ENCODE measurements at regions not wholly inside any gene's neighbourhood (a gene's known extent, or its start where the extent isn't known, plus 50 kb on each side); places are given as distances from the start of the nearest gene placed in this dataset.

GRCh38 chr14:65206448-65207096, 104.3 kb upstream of the MAX start:
- H3K4me3 Mint-ChIP-seq (ENCODE audit: unreplicated experiment) = no peak overlapping the region
- H3K9me3 Mint-ChIP-seq (ENCODE audit: unreplicated experiment) = peaks cover 10% of the 10 kb centered on the region
- ChIA-PET POLR2A (no interaction called here), CTCF (interaction anchor here (0.6 kb wide), 1 partner anchor 241 kb away, joined by 5 read pairs; no protein-coding TSS in a partner anchor)
- H3K4me1 Mint-ChIP-seq (ENCODE audit: insufficient read depth, unreplicated experiment) = peaks cover 26% of the 10 kb centered on the region
- no peak overlapping the region for H3K27ac Mint-ChIP-seq (ENCODE audit: low read depth, unreplicated experiment)
- no peaks in the 10 kb centered on the region for H3K36me3 Mint-ChIP-seq (ENCODE audit: insufficient read depth, unreplicated experiment)
- no TSS peak for BruUV-seq (replicated peaks)
- no peaks in the 10 kb centered on the region for H3K27me3 Mint-ChIP-seq (ENCODE audit: insufficient read depth, unreplicated experiment)
- DNase-seq (ENCODE audit: unreplicated experiment) = peak; percentile 16
- intact Hi-C loops (cut with micrococcal nuclease) = no loop called here
- TF ChIP-seq, protein P1, sequence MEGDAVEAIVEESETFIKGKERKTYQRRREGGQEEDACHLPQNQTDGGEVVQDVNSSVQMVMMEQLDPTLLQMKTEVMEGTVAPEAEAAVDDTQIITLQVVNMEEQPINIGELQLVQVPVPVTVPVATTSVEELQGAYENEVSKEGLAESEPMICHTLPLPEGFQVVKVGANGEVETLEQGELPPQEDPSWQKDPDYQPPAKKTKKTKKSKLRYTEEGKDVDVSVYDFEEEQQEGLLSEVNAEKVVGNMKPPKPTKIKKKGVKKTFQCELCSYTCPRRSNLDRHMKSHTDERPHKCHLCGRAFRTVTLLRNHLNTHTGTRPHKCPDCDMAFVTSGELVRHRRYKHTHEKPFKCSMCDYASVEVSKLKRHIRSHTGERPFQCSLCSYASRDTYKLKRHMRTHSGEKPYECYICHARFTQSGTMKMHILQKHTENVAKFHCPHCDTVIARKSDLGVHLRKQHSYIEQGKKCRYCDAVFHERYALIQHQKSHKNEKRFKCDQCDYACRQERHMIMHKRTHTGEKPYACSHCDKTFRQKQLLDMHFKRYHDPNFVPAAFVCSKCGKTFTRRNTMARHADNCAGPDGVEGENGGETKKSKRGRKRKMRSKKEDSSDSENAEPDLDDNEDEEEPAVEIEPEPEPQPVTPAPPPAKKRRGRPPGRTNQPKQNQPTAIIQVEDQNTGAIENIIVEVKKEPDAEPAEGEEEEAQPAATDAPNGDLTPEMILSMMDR (IDR thresholded peaks at IDR 0.05; ENCODE audit: unreplicated experiment) = no peak

DNA sequence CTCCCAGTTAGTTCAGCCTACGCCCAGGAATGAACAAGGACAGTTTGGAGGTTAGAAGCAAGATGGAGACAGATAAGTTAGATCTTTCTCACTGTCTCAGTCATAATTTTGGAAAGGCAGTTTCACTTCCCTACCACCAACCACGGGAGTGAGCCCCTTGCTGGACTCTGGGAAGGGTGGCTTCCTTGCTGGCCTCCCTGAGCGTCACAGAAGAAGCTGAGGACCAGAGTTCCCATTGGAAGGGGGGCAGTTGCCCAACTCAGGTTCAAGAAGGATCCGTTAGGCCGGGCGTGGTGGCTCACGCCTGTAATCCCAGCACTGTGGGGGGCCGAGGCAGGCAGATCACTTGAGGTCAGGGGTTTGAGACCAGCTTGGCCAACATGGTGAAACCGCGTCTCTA, 106.2 kb upstream of the MAX start:
- Mint-ChIP-seq H3K27me3 (ENCODE audit: insufficient read depth, unreplicated experiment) (no peaks in the 10 kb centered on the region), H3K36me3 (ENCODE audit: insufficient read depth, unreplicated experiment) (no peaks in the 10 kb centered on the region), H3K9me3 (ENCODE audit: unreplicated experiment) (peaks cover 1% of the 10 kb centered on the region), H3K4me3 (ENCODE audit: unreplicated experiment) (no peak overlapping the region), H3K4me1 (ENCODE audit: insufficient read depth, unreplicated experiment) (peaks cover 27% of the 10 kb centered on the region), H3K27ac (ENCODE audit: low read depth, unreplicated experiment) (no peak overlapping the region)
- ChIA-PET CTCF (interaction anchor here (1.1 kb wide), 1 partner anchor 206 kb away, joined by 3 read pairs; no protein-coding TSS in a partner anchor), POLR2A (interaction anchor here (0.6 kb wide), 1 partner anchor 92 kb away, joined by 3 read pairs; no protein-coding TSS in a partner anchor)
- BruUV-seq (replicated peaks) = no TSS peak
- DNase-seq (ENCODE audit: unreplicated experiment) = no peak
- intact Hi-C loops (cut with micrococcal nuclease) = no loop called here
- TF ChIP-seq, protein P1 (IDR thresholded peaks at IDR 0.05; ENCODE audit: unreplicated experiment) = no peak

GRCh38 chr14:65210118-65210821, 108.0 kb upstream of the MAX start:
- ChIA-PET CTCF (interaction anchor here (0.6 to 1.2 kb wide), 2 partner anchors 16 to 25 kb away, joined by 3 read pairs; no protein-coding TSS in a partner anchor), POLR2A (no interaction called here)
- no peak for DNase-seq (ENCODE audit: unreplicated experiment)
- Mint-ChIP-seq H3K27me3 (ENCODE audit: insufficient read depth, unreplicated experiment) (no peaks in the 10 kb centered on the region), H3K4me1 (ENCODE audit: insufficient read depth, unreplicated experiment) (peaks cover 26% of the 10 kb centered on the region), H3K27ac (ENCODE audit: low read depth, unreplicated experiment) (peak overlapping the region; percentile 81), H3K9me3 (ENCODE audit: unreplicated experiment) (no peaks in the 10 kb centered on the region), H3K4me3 (ENCODE audit: unreplicated experiment) (no peak overlapping the region), H3K36me3 (ENCODE audit: insufficient read depth, unreplicated experiment) (no peaks in the 10 kb centered on the region)
- intact Hi-C loops (cut with micrococcal nuclease) = no loop called here
- no TSS peak for BruUV-seq (replicated peaks)
- TF ChIP-seq, protein P1 (IDR thresholded peaks at IDR 0.05; ENCODE audit: unreplicated experiment) = no peak

DNA sequence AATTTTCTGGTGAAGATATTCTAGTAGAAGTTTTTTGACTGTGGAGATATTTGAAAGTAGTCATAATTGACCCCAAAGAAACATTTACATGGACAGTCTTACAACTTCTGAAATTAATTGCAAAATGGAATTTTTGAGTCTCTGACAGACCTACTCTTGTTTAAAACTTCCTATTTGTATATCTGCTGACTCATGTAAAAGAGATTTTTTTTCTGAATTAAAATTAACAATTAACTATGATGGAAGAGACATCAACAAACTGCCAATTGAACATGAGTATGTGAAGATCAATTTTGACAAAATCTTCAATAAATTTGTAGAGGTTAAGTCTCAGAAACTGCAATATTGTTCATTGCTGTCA, 108.5 kb upstream of the MAX start:
- intact Hi-C loops (cut with micrococcal nuclease) = no loop called here
- H3K4me1 Mint-ChIP-seq (ENCODE audit: insufficient read depth, unreplicated experiment) = peaks cover 22% of the 10 kb centered on the region
- ChIA-PET POLR2A (interaction anchor here (0.6 to 1.0 kb wide), 3 partner anchors 26 to 868 kb away, joined by 3 to 4 read pairs (median 3); no protein-coding TSS in a partner anchor), CTCF (interaction anchor here (0.6 to 1.2 kb wide), 2 partner anchors 11 to 15 kb away, joined by 3 to 4 read pairs; no protein-coding TSS in a partner anchor)
- no peaks in the 10 kb centered on the region for H3K9me3 Mint-ChIP-seq (ENCODE audit: unreplicated experiment)
- no peaks in the 10 kb centered on the region for H3K36me3 Mint-ChIP-seq (ENCODE audit: insufficient read depth, unreplicated experiment)
- DNase-seq (ENCODE audit: unreplicated experiment) = no peak
- H3K27me3 Mint-ChIP-seq (ENCODE audit: insufficient read depth, unreplicated experiment) = no peaks in the 10 kb centered on the region
- no peak overlapping the region for H3K4me3 Mint-ChIP-seq (ENCODE audit: unreplicated experiment)
- H3K27ac Mint-ChIP-seq (ENCODE audit: low read depth, unreplicated experiment) = peak overlapping the region; percentile 81
- TSS peak; percentile 95 for BruUV-seq (replicated peaks)
- TF ChIP-seq, protein P1 (IDR thresholded peaks at IDR 0.05; ENCODE audit: unreplicated experiment) = no peak

Data from MCF 10A (cell line).